ENCODE measurements at regions not wholly inside any gene's neighbourhood (a gene's known extent, or its start where the extent isn't known, plus 50 kb on each side); places are given as distances from the start of the nearest gene placed in this dataset.
"Not testable (repeated sequence)": the region's sequence is repeated elsewhere in the genome, so short reads cannot be mapped to it uniquely, and the experiment has no call there.

GRCh38 chr4:126520731-126521130, 1112.0 kb upstream of the INTU start:
- Histone ChIP-seq H3K9me3 (ENCODE audit: control insufficient read depth, insufficient read depth, low read length) (no peaks in the 10 kb centered on the region), H3K27me3 (ENCODE audit: control insufficient read depth, insufficient read depth, low read length) (no peaks in the 10 kb centered on the region), H3K4me3 (ENCODE audit: low read depth, low read length) (no peak overlapping the region), H3K9ac (ENCODE audit: low read depth, low read length) (no peak overlapping the region), H3K4me1 (ENCODE audit: control insufficient read depth, insufficient read depth, low read length) (no peaks in the 10 kb centered on the region), H3K36me3 (ENCODE audit: control insufficient read depth, insufficient read depth, low read length) (no peaks in the 10 kb centered on the region)

- H3K36me3 ChIP-seq (ENCODE audit: control insufficient read depth, insufficient read depth, low read length); H3K9me3 ChIP-seq (ENCODE audit: control insufficient read depth, insufficient read depth, low read length); H3K27me3 ChIP-seq (ENCODE audit: control insufficient read depth, insufficient read depth, low read length): not testable (repeated sequence)
Observed at GRCh38 chr4:126525400-126525799, 1107.4 kb upstream of the INTU start.

GRCh38 chr4:126526335-126526734, 1106.4 kb upstream of the INTU start:
- no peaks in the 10 kb centered on the region for H3K27me3 ChIP-seq (ENCODE audit: control insufficient read depth, insufficient read depth, low read length)
- no peaks in the 10 kb centered on the region for H3K4me1 ChIP-seq (ENCODE audit: control insufficient read depth, insufficient read depth, low read length)
- no peaks in the 10 kb centered on the region for H3K36me3 ChIP-seq (ENCODE audit: control insufficient read depth, insufficient read depth, low read length)
- H3K9me3 ChIP-seq (ENCODE audit: control insufficient read depth, insufficient read depth, low read length), result no peaks in the 10 kb centered on the region
- no peak overlapping the region for H3K4me3 ChIP-seq (ENCODE audit: low read depth, low read length)
- H3K9ac ChIP-seq (ENCODE audit: low read depth, low read length), result no peak overlapping the region

More at GRCh38 chr4:126525400-126525799, 1107.4 kb upstream of the INTU start:
- not testable (repeated sequence) for H3K4me3 ChIP-seq (ENCODE audit: low read depth, low read length); H3K9ac ChIP-seq (ENCODE audit: low read depth, low read length); H3K4me1 ChIP-seq (ENCODE audit: control insufficient read depth, insufficient read depth, low read length)

GRCh38 chr4:126529997-126530396, 1102.8 kb upstream of the INTU start:
- Histone ChIP-seq H3K4me1 (ENCODE audit: control insufficient read depth, insufficient read depth, low read length) (no peaks in the 10 kb centered on the region), H3K27me3 (ENCODE audit: control insufficient read depth, insufficient read depth, low read length) (no peaks in the 10 kb centered on the region), H3K9ac (ENCODE audit: low read depth, low read length) (no peak overlapping the region), H3K36me3 (ENCODE audit: control insufficient read depth, insufficient read depth, low read length) (no peaks in the 10 kb centered on the region), H3K4me3 (ENCODE audit: low read depth, low read length) (no peak overlapping the region), H3K9me3 (ENCODE audit: control insufficient read depth, insufficient read depth, low read length) (no peaks in the 10 kb centered on the region)

GRCh38 chr4:126530996-126531585, 1101.7 kb upstream of the INTU start:
- Histone ChIP-seq H3K9me3 (ENCODE audit: control insufficient read depth, insufficient read depth, low read length) (no peaks in the 10 kb centered on the region), H3K36me3 (ENCODE audit: control insufficient read depth, insufficient read depth, low read length) (no peaks in the 10 kb centered on the region), H3K4me3 (ENCODE audit: low read depth, low read length) (no peak overlapping the region), H3K4me1 (ENCODE audit: control insufficient read depth, insufficient read depth, low read length) (no peaks in the 10 kb centered on the region), H3K27me3 (ENCODE audit: control insufficient read depth, insufficient read depth, low read length) (no peaks in the 10 kb centered on the region), H3K9ac (ENCODE audit: low read depth, low read length) (no peak overlapping the region)

GRCh38 chr4:126532527-126532926, 1100.2 kb upstream of the INTU start:
- Histone ChIP-seq H3K36me3 (ENCODE audit: control insufficient read depth, insufficient read depth, low read length) (no peaks in the 10 kb centered on the region), H3K27me3 (ENCODE audit: control insufficient read depth, insufficient read depth, low read length) (no peaks in the 10 kb centered on the region), H3K9me3 (ENCODE audit: control insufficient read depth, insufficient read depth, low read length) (no peaks in the 10 kb centered on the region), H3K4me1 (ENCODE audit: control insufficient read depth, insufficient read depth, low read length) (no peaks in the 10 kb centered on the region), H3K9ac (ENCODE audit: low read depth, low read length) (no peak overlapping the region), H3K4me3 (ENCODE audit: low read depth, low read length) (no peak overlapping the region)

- Histone ChIP-seq H3K9me3 (ENCODE audit: control insufficient read depth, insufficient read depth, low read length) (no peaks in the 10 kb centered on the region), H3K9ac (ENCODE audit: low read depth, low read length) (no peak overlapping the region), H3K27me3 (ENCODE audit: control insufficient read depth, insufficient read depth, low read length) (no peaks in the 10 kb centered on the region), H3K4me1 (ENCODE audit: control insufficient read depth, insufficient read depth, low read length) (no peaks in the 10 kb centered on the region), H3K36me3 (ENCODE audit: control insufficient read depth, insufficient read depth, low read length) (no peaks in the 10 kb centered on the region), H3K4me3 (ENCODE audit: low read depth, low read length) (no peak overlapping the region)
Observed at GRCh38 chr4:126533146-126533805, 1099.5 kb upstream of the INTU start.

GRCh38 chr4:126539771-126540170, 1093.0 kb upstream of the INTU start:
- Histone ChIP-seq H3K27me3 (ENCODE audit: control insufficient read depth, insufficient read depth, low read length) (no peaks in the 10 kb centered on the region), H3K9me3 (ENCODE audit: control insufficient read depth, insufficient read depth, low read length) (no peaks in the 10 kb centered on the region), H3K9ac (ENCODE audit: low read depth, low read length) (no peak overlapping the region), H3K4me1 (ENCODE audit: control insufficient read depth, insufficient read depth, low read length) (no peaks in the 10 kb centered on the region), H3K4me3 (ENCODE audit: low read depth, low read length) (no peak overlapping the region), H3K36me3 (ENCODE audit: control insufficient read depth, insufficient read depth, low read length) (no peaks in the 10 kb centered on the region)

- Histone ChIP-seq H3K9me3 (ENCODE audit: control insufficient read depth, insufficient read depth, low read length) (no peaks in the 10 kb centered on the region), H3K4me1 (ENCODE audit: control insufficient read depth, insufficient read depth, low read length) (no peaks in the 10 kb centered on the region), H3K9ac (ENCODE audit: low read depth, low read length) (no peak overlapping the region), H3K27me3 (ENCODE audit: control insufficient read depth, insufficient read depth, low read length) (no peaks in the 10 kb centered on the region), H3K4me3 (ENCODE audit: low read depth, low read length) (no peak overlapping the region), H3K36me3 (ENCODE audit: control insufficient read depth, insufficient read depth, low read length) (no peaks in the 10 kb centered on the region)
Observed at GRCh38 chr4:126541820-126542219, 1090.9 kb upstream of the INTU start.

GRCh38 chr4:126544276-126544675, 1088.5 kb upstream of the INTU start:
- H3K9me3 ChIP-seq (ENCODE audit: control insufficient read depth, insufficient read depth, low read length), result no peaks in the 10 kb centered on the region

GRCh38 chr4:126546197-126546596, 1086.6 kb upstream of the INTU start:
- not testable (repeated sequence) for H3K4me3 ChIP-seq (ENCODE audit: low read depth, low read length); H3K36me3 ChIP-seq (ENCODE audit: control insufficient read depth, insufficient read depth, low read length); H3K9me3 ChIP-seq (ENCODE audit: control insufficient read depth, insufficient read depth, low read length); H3K4me1 ChIP-seq (ENCODE audit: control insufficient read depth, insufficient read depth, low read length); H3K27me3 ChIP-seq (ENCODE audit: control insufficient read depth, insufficient read depth, low read length); H3K9ac ChIP-seq (ENCODE audit: low read depth, low read length)

More at GRCh38 chr4:126544276-126544675, 1088.5 kb upstream of the INTU start:
- Histone ChIP-seq H3K4me1 (ENCODE audit: control insufficient read depth, insufficient read depth, low read length) (no peaks in the 10 kb centered on the region), H3K36me3 (ENCODE audit: control insufficient read depth, insufficient read depth, low read length) (no peaks in the 10 kb centered on the region), H3K4me3 (ENCODE audit: low read depth, low read length) (no peak overlapping the region), H3K9ac (ENCODE audit: low read depth, low read length) (no peak overlapping the region), H3K27me3 (ENCODE audit: control insufficient read depth, insufficient read depth, low read length) (no peaks in the 10 kb centered on the region)

GRCh38 chr4:126547352-126547751, 1085.4 kb upstream of the INTU start:
- Histone ChIP-seq H3K36me3 (ENCODE audit: control insufficient read depth, insufficient read depth, low read length) (no peaks in the 10 kb centered on the region), H3K9ac (ENCODE audit: low read depth, low read length) (no peak overlapping the region), H3K4me1 (ENCODE audit: control insufficient read depth, insufficient read depth, low read length) (no peaks in the 10 kb centered on the region), H3K9me3 (ENCODE audit: control insufficient read depth, insufficient read depth, low read length) (no peaks in the 10 kb centered on the region), H3K4me3 (ENCODE audit: low read depth, low read length) (no peak overlapping the region), H3K27me3 (ENCODE audit: control insufficient read depth, insufficient read depth, low read length) (no peaks in the 10 kb centered on the region)
